ENCODE measurements at regions not wholly inside any gene's neighbourhood (a gene's known extent, or its start where the extent isn't known, plus 50 kb on each side); places are given as distances from the start of the nearest gene placed in this dataset.

DNA sequence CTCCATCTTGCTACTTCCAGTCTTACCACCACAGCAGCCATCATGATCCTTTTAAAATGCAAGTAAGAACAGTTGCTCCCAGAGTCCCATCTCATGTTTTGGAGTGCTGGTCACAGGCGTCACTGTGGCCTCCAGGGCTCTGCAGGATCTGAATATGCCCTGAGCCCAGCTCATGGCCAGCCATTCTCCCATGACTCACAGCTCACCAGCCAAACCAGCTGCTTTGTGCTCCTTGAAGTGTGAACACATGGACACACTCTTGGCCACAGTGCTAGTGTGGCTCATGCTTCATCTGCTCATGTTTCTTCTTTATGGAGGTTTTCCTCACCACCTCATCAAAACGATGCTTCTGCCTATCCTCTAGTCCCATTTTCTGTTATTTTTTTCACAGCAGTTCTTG is 466.5 kb downstream of the UQCRFS1 start:
- H3K36me3 ChIP-seq (ENCODE audit: insufficient read depth, low read length), result no peaks in the 10 kb centered on the region

GRCh38 chr19:28744943-28745342 is 468.0 kb downstream of the UQCRFS1 start:
- Histone ChIP-seq H3K9me3 (replicated peaks; ENCODE audit: low read length) (no peaks in the 10 kb centered on the region), H3K36me3 (ENCODE audit: insufficient read depth, low read length) (no peaks in the 10 kb centered on the region), H3K4me1 (ENCODE audit: control insufficient read depth, insufficient read depth, low read length) (no peaks in the 10 kb centered on the region), H3K4me2 (ENCODE audit: low read length) (no peak overlapping the region), H3K27me3 (ENCODE audit: control insufficient read depth, insufficient read depth, low read length) (no peaks in the 10 kb centered on the region), H3K9ac (ENCODE audit: low read depth, low read length) (no peak overlapping the region), H3K4me3 (ENCODE audit: low read length) (no peak overlapping the region)

More for the DNA sequence above, 466.5 kb downstream of the UQCRFS1 start:
- Histone ChIP-seq H3K4me2 (ENCODE audit: low read length) (no peak overlapping the region), H3K9ac (ENCODE audit: low read depth, low read length) (no peak overlapping the region), H3K9me3 (replicated peaks; ENCODE audit: low read length) (no peaks in the 10 kb centered on the region), H3K4me1 (ENCODE audit: control insufficient read depth, insufficient read depth, low read length) (no peaks in the 10 kb centered on the region), H3K4me3 (ENCODE audit: low read length) (no peak overlapping the region), H3K27me3 (ENCODE audit: control insufficient read depth, insufficient read depth, low read length) (no peaks in the 10 kb centered on the region)

DNA sequence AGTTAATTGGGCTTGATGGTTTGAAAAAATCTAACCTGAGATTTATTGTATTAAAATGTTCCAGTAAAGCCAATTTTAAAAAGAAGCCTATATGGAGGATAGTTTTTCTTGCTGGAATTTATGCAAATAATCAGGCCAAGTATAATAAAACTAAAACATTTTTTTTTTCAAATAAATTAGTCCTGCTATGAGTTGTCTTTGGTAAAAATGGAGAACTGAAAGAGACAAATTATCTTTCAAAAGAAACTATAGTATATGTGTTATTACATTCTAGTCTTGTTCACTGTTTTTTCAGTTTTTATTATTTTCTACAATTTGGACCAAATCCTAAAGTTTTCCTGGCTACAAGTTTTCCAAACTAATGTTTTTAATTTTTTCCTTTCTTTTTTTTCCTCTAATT is 468.9 kb downstream of the UQCRFS1 start:
- H3K9me3 ChIP-seq (replicated peaks; ENCODE audit: low read length), result no peaks in the 10 kb centered on the region
- no peak overlapping the region for H3K4me2 ChIP-seq (ENCODE audit: low read length)
- H3K9ac ChIP-seq (ENCODE audit: low read depth, low read length), result no peak overlapping the region
- H3K4me3 ChIP-seq (ENCODE audit: low read length), result no peak overlapping the region
- H3K4me1 ChIP-seq (ENCODE audit: control insufficient read depth, insufficient read depth, low read length), result no peaks in the 10 kb centered on the region
- H3K36me3 ChIP-seq (ENCODE audit: insufficient read depth, low read length), result no peaks in the 10 kb centered on the region
- no peaks in the 10 kb centered on the region for H3K27me3 ChIP-seq (ENCODE audit: control insufficient read depth, insufficient read depth, low read length)

GRCh38 chr19:28737021-28737895 is 475.7 kb downstream of the UQCRFS1 start:
- peaks cover 7% of the 10 kb centered on the region for H3K27me3 ChIP-seq (ENCODE audit: control insufficient read depth, insufficient read depth, low read length)
- H3K9ac ChIP-seq (ENCODE audit: low read depth, low read length), result peak overlapping the region; percentile 75
- peak overlapping the region; percentile 72 for H3K4me2 ChIP-seq (ENCODE audit: low read length)
- H3K4me1 ChIP-seq (ENCODE audit: control insufficient read depth, insufficient read depth, low read length), result peaks cover 9% of the 10 kb centered on the region
- H3K36me3 ChIP-seq (ENCODE audit: insufficient read depth, low read length), result no peaks in the 10 kb centered on the region
- no peak overlapping the region for H3K4me3 ChIP-seq (ENCODE audit: low read length)
- no peaks in the 10 kb centered on the region for H3K9me3 ChIP-seq (replicated peaks; ENCODE audit: low read length)

DNA sequence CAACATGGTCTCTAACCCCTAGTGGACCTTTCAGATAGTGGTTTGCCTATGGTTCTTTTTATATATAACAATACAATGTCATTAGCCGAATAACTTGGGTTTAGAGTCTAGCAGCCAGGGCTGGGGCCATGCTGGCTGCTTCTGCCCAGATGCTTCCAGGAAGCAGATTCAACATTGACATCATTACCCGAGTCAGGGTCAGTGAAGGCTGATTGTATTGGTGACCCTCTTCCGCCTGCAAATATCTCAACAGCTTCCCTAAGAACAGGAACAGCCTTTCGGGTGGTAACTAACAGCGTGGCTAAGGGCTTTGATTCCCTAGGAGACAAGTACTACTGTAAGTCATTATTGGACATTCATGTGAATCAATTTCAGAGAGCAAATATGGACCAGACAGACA is 476.4 kb downstream of the UQCRFS1 start:
- Histone ChIP-seq H3K4me1 (ENCODE audit: control insufficient read depth, insufficient read depth, low read length) (peaks cover 9% of the 10 kb centered on the region), H3K27me3 (ENCODE audit: control insufficient read depth, insufficient read depth, low read length) (peaks cover 7% of the 10 kb centered on the region), H3K4me3 (ENCODE audit: low read length) (no peak overlapping the region), H3K4me2 (ENCODE audit: low read length) (peak overlapping the region; percentile 72), H3K9me3 (replicated peaks; ENCODE audit: low read length) (no peaks in the 10 kb centered on the region), H3K9ac (ENCODE audit: low read depth, low read length) (peak overlapping the region; percentile 75), H3K36me3 (ENCODE audit: insufficient read depth, low read length) (no peaks in the 10 kb centered on the region)

DNA sequence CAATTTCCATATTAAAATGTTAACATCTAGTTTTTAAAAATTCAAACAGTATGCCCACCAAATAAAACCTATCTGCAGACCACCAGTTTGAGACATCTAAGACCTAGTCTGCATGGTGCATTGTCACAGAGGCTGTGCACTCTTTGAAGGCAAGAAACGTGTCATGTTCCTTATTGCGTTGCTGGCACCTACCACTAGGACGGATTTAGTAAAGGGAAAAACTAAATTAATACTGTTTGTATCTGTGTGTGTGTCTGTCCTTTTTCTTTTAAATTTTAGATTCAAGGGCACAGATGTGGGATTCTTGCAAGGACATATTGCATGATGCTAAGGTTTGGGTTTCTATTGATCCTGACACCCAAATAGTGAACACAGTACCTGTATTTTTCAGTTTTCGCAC is 481.4 kb downstream of the UQCRFS1 start:
- no peaks in the 10 kb centered on the region for H3K36me3 ChIP-seq (ENCODE audit: insufficient read depth, low read length)
- no peak overlapping the region for H3K4me2 ChIP-seq (ENCODE audit: low read length)
- H3K9me3 ChIP-seq (replicated peaks; ENCODE audit: low read length), result no peaks in the 10 kb centered on the region
- no peak overlapping the region for H3K9ac ChIP-seq (ENCODE audit: low read depth, low read length)
- H3K27me3 ChIP-seq (ENCODE audit: control insufficient read depth, insufficient read depth, low read length), result peaks cover 37% of the 10 kb centered on the region
- peaks cover under 1% of the 10 kb centered on the region for H3K4me1 ChIP-seq (ENCODE audit: control insufficient read depth, insufficient read depth, low read length)
- H3K4me3 ChIP-seq (ENCODE audit: low read length), result no peak overlapping the region

DNA sequence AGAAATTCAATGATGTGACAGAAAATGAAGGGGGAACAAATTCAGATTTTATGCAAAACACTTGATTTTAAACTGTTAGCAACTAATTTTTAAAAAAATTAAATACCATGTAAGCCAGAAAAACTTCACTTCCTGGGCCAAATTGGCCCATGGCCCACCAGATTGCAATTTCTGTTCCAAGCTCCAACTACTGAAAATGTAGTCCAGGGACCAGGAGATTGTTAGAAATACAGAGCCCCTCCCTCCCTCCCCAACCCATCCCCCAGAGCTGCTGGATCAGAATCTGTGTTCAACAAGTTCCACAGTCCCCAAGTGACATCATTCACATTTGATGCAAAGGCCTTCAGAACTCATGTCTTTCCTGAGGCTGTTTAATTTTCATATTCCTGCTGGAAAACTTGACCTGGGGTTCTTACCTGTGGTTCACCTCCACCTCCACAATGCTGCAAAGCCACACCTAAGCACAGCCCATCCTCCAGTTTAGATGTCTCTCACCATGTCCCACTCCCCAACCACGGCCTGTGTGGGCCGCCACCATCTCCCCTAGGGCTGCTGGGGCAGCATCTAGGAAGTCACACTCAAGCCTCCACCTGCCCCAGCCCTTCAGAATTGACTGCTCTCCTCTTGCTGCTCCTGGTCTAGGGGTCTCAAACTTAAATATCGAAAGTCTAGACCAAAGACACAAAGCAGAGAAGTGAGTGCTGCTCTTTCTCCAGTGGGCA is 482.0 kb downstream of the UQCRFS1 start:
- Histone ChIP-seq H3K9ac (ENCODE audit: low read depth, low read length) (no peak overlapping the region), H3K36me3 (ENCODE audit: insufficient read depth, low read length) (no peaks in the 10 kb centered on the region), H3K4me3 (ENCODE audit: low read length) (no peak overlapping the region), H3K27me3 (ENCODE audit: control insufficient read depth, insufficient read depth, low read length) (peaks cover 43% of the 10 kb centered on the region), H3K4me2 (ENCODE audit: low read length) (no peak overlapping the region), H3K4me1 (ENCODE audit: control insufficient read depth, insufficient read depth, low read length) (no peaks in the 10 kb centered on the region), H3K9me3 (replicated peaks; ENCODE audit: low read length) (no peaks in the 10 kb centered on the region)

- Histone ChIP-seq H3K9ac (ENCODE audit: low read depth, low read length) (no peak overlapping the region), H3K4me3 (ENCODE audit: low read length) (peak overlapping the region; percentile 49), H3K4me1 (ENCODE audit: control insufficient read depth, insufficient read depth, low read length) (no peaks in the 10 kb centered on the region), H3K9me3 (replicated peaks; ENCODE audit: low read length) (no peaks in the 10 kb centered on the region), H3K4me2 (ENCODE audit: low read length) (peak overlapping the region; percentile 78), H3K27me3 (ENCODE audit: control insufficient read depth, insufficient read depth, low read length) (peaks cover 37% of the 10 kb centered on the region), H3K36me3 (ENCODE audit: insufficient read depth, low read length) (no peaks in the 10 kb centered on the region)
Measured at GRCh38 chr19:28727480-28728159, 485.3 kb downstream of the UQCRFS1 start.

- peak overlapping the region; percentile 49 for H3K4me3 ChIP-seq (ENCODE audit: low read length)
- no peak overlapping the region for H3K9ac ChIP-seq (ENCODE audit: low read depth, low read length)
- peak overlapping the region; percentile 78 for H3K4me2 ChIP-seq (ENCODE audit: low read length)
Measured at GRCh38 chr19:28726533-28727479, 486.1 kb downstream of the UQCRFS1 start.

GRCh38 chr19:28718909-28719308 is 494.0 kb downstream of the UQCRFS1 start:
- Histone ChIP-seq H3K4me2 (ENCODE audit: low read length) (no peak overlapping the region), H3K9ac (ENCODE audit: low read depth, low read length) (no peak overlapping the region), H3K4me1 (ENCODE audit: control insufficient read depth, insufficient read depth, low read length) (no peaks in the 10 kb centered on the region), H3K4me3 (ENCODE audit: low read length) (no peak overlapping the region), H3K9me3 (replicated peaks; ENCODE audit: low read length) (no peaks in the 10 kb centered on the region), H3K27me3 (ENCODE audit: control insufficient read depth, insufficient read depth, low read length) (peaks cover 3% of the 10 kb centered on the region), H3K36me3 (ENCODE audit: insufficient read depth, low read length) (no peaks in the 10 kb centered on the region)

More at GRCh38 chr19:28726533-28727479, 486.1 kb downstream of the UQCRFS1 start:
- H3K9me3 ChIP-seq (replicated peaks; ENCODE audit: low read length), result no peaks in the 10 kb centered on the region
- H3K36me3 ChIP-seq (ENCODE audit: insufficient read depth, low read length), result no peaks in the 10 kb centered on the region
- peaks cover 39% of the 10 kb centered on the region for H3K27me3 ChIP-seq (ENCODE audit: control insufficient read depth, insufficient read depth, low read length)
- no peaks in the 10 kb centered on the region for H3K4me1 ChIP-seq (ENCODE audit: control insufficient read depth, insufficient read depth, low read length)
